IPS DF 19.7 (cell line): ENCODE measurements at regions not wholly inside any gene's neighbourhood (a gene's known extent, or its start where the extent isn't known, plus 50 kb on each side); places are given as distances from the start of the nearest gene placed in this dataset.
"Not testable (repeated sequence)": the region's sequence is repeated elsewhere in the genome, so short reads cannot be mapped to it uniquely, and the experiment has no call there.

Source experiments
- DNase-seq: peaks from one replicate; pipeline ENCODE4 v3.0.0-alpha.2; 2013; ENCODE audit warnings: low read depth, low spot score

- DNase-seq = no peak
These were observed 137.4 kb downstream of the TFAP2C start for GRCh38 chr20:56766528-56766927.

DNA sequence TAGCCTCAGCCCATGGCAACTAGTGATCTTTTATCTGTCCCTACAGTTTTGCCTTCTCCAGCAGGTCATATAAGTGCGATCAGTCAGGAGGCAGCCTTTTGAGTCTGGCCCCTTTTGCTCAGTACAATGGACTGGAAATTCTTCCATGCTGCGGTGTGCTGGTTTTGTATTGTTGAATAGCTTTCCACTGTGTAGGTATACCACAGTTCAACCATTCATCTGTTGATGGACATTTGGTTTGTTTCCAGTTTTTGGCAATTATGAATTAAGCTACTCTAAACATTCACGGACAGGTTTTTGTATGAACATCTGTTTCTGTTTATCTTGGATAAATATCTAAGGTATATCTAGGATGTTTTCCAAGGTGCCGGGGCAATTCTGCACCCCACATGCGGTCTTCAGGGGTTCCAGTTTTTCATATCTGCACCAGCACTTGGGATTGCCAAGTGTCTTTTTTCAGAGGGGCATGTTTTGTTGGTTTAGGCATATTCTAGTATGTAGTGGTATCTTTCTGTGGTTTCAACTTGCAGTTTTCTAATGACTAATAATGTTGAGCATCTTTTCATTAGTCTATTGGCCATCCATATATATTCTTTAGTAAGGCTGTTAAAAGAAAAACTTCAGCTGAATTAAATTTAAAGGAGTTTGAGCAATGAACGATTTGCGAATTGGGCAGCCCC, 141.0 kb downstream of the TFAP2C start:
- DNase-seq = no peak

DNA sequence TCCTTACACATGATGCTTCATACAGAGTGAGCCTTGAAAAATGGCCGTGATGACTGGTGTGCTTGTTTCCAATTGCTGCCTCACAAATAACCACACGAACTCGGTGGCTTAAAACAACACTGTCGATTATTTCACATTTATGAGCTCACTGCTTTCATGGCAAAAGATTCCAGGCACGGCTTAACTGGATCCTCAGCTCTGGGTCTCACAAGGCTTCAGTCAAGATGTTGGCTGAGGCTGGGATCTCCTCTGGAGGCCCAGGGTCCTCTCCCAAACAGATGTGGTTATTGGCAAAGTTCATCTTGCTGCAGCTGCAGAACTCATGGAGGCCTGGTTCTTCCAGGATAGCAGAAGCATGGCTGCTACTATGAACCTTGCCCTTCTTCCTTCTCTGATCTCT, 144.6 kb downstream of the TFAP2C start:
- no peak for DNase-seq

DNA sequence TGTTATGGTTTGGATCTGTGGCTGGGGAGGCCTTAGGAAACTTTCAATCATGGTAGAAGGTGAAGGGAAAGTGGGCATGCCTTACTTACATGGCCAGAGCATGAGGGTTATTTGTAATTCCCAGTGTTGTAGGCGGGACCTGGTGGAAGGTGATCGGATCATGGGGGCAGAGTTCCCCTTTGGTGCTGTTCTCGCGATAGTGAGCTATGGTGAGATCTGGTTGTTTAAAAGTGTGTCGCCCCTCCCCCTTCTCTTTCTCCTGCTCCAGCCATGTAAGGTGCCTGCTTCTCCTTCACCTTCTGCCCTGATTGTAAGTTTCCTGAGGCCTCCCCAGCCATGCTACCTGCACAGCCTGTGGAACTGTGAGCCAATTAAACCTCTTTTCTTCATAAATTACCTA, 145.8 kb downstream of the TFAP2C start:
- DNase-seq = no peak

GRCh38 chr20:56776345-56776744, 147.2 kb downstream of the TFAP2C start:
- DNase-seq = peak; percentile 40

DNA sequence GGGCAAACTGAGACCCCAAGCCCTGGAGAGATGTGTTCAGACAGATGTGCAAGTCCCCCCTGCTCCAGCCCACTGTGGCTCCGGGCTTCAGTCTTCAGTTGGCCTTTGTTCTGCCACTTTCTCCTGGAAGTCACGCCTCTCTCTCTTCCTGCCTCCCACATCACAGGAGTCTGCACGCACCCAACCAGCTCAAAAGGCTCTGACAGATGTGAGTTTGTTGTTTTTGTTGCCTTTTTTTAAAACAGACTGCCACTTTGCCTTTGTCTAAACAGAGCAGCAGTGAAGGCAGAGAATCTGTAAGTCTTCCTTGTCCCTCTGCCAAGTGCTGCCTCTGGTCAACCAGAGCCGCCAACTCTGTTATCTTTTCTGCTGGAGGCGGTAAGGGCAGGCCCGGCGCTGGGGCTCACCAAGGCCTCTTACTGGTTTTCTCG, 149.7 kb downstream of the TFAP2C start:
- no peak for DNase-seq

DNA sequence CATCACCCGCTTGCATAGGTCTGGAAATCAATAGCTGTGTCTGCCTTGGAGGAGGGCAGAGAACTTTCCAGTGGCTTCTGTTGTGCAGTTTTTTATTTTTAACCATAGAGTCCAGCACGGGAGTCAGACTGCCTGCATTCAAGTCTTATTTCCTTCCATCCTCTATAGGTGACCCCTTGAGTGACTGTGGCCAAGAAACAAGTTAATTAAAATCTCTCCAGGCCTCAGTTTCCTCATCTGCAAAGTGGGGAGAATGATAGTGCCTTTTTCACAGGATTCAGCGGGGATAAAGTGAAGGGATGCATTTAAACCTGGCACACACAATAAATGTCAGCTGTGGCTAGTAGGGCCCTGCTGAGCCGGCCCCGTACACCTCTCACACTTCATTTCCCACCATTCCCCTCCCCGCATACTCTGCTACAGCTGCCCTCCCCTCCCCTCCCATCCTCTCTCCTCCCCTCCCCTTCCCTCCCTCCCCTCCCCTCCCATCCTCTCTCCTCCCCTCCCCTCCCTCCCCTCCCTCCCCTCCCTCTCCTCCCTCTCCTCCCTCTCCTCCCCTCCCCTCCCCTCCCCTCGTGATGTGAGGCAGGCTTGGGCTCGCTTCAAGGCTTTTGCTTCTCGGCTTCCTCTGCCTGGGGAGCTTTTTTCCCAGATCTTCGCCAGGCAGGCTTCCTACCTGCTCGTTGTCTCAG, 150.5 kb downstream of the TFAP2C start:
- no peak for DNase-seq

DNA sequence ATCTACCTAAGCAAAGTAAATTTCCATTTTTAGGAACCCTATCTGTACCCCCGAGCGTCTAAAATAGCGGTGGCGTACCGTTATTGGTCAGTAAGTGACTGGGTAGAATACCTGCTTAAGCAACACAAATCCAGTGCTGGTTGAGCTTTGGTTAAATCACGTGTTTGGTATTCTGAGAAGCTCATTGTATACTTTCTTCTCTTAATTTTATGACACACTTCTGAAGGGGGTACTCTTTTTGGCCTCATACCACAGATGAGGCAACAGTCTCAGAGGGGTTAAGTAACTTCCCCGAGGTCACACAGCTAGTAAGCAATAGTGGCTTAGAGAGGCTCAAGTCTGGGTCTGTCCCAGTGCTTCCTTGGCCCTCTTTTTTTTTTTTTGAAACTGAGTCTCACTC, 151.2 kb downstream of the TFAP2C start:
- no peak for DNase-seq

GRCh38 chr20:56781108-56781739, 152.1 kb downstream of the TFAP2C start:
- DNase-seq = no peak

- not testable (repeated sequence) for DNase-seq
These were observed 153.0 kb downstream of the TFAP2C start for GRCh38 chr20:56781987-56782560.

- not testable (repeated sequence) for DNase-seq
These were observed 153.7 kb downstream of the TFAP2C start for GRCh38 chr20:56782814-56783213.

DNA sequence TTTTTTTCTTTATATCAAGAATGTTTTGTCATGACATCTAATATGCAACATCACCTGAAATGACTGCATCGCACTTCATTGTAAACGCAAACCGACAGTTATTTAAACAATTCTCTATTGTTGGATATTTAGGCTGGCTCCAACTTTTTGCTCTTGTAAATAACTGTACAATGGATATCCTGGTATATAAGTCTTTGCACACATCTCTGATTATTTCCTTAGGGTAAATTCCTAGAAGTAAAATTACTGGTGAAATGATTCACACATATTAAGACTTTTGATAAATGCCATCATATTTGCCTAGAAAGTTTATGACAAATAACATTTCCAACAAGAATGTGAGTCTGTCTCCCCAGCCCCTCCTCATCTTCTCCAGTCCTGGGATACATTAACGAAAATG, 154.7 kb downstream of the TFAP2C start:
- DNase-seq = no peak

- no peak for DNase-seq
These were observed 157.4 kb downstream of the TFAP2C start for GRCh38 chr20:56786503-56786902.

- DNase-seq = no peak
These were observed 159.1 kb downstream of the TFAP2C start for GRCh38 chr20:56788041-56788670.

DNA sequence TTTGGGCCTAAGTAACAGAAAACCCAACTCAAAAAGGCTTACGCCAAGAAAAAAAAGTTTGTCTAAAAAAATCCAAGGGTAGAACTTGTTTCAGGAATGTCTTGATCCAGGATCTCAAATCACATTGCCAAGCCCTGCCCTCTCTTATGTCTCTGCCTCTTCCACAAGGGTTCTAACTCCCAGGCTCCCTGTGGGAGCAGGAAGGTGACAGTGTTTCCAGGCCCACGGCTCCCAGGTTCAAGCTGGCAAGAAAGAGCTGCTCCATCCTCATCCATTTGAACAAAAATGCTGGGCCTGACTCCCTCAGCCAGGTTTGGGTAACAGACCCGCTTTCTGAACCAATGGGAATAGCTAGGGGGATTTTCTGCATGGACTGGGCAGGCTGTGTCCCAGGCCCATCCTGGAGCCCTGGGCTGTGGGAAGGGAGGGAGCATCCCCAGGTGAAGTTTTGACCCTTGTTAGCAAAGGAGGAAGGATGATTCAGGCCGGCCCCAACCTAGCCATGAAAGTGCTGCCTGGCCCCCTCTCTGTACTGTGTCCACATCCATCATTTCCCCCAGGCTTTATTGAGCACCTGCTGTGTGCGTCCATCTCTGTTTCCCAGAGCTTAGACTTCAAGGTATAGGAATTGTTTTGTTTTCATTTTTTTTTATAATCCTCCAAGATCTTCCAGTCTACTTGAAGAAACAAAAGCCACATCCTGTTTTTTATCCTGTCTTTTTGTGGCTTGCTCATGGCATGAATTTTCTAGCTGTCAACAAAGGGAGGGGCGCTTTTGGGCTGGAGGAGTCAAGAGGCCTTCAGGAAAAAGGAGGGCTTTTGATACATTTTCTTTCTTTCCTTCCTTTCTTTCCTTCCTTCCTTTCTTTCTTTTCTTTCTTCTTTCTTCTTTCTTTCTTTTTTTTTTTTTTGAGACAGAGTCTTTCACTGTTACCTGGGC, 159.8 kb downstream of the TFAP2C start:
- no peak for DNase-seq

DNA sequence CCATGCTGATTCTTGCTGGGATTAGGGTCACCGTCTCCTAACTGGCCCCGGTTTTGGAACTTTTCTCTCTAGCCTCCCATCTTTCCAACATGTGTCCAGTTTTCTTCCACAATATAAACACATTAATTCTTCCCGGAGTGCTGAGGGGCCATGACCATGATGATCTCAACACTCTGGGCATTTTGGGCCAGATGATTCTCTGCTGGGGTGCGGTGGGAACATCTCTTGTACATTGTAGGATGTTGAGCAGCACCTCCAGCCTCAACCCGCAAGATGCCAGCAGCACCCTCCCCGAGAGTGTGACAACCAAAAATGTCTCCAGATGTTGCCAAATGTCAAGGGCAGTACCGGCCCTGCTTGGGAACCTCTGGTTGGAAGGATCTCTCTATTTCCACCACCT, 164.8 kb downstream of the TFAP2C start:
- no peak for DNase-seq

DNA sequence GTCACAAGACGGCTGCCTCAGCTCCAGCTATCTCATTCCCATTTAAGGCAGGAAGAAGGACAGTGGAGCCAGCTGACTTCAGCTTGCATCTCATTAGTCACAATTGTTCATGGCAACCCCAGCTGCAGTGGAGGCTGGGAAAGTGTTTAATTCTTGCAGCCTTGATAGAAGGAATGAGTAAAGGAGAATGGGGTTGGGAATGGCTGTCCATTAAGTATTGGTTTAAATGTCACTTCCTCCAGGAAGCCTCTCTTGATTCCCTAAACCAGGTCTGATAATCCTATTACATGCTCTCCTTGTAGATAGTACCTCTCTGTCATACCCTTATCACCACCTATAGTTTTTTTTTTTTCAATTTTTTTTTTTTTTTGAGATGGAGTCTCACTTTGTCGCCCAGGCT, 166.4 kb downstream of the TFAP2C start:
- no peak for DNase-seq

GRCh38 chr20:56796345-56796744, 167.2 kb downstream of the TFAP2C start:
- no peak for DNase-seq

GRCh38 chr20:56797023-56797422, 167.9 kb downstream of the TFAP2C start:
- DNase-seq = no peak

DNA sequence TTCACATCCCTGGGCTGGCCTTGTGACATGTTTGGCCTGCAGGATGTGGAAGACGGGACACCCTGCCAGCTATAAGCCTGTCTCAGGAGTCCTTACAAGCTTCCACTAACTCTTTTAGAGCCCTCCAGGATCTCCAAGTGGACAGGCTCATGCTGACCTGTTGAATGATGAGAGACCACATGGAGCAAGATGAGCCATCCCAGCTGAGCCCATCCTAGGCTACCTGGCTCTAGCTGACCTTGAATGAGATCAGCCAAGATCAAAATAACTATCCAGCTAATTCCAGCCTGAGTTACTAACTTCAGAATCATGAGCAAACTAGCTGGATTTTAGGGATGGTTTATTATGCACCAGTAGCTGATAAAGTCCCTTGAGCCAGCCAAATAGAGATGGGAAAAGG, 169.5 kb downstream of the TFAP2C start:
- no peak for DNase-seq

DNA sequence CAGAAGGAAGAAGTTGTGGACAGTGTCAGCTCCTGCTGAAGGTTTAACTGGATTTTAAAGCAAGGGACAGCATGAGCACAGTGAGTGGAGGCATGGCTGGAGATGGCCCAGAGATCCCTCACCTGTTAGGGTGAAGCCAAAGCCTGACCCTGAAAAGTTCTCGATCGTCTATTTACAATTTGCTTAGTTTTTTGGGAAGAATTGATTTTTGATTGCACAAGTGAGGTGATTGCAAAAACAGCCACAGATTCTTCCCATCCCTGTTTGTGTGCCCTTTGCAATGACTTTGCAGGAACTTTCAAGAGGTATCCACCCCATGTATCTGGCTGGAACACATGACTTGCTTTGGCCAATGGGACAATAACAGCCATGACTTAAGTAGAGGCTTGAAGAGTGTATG, 170.1 kb downstream of the TFAP2C start:
- no peak for DNase-seq
